Vagina (tissue), 2 donors: ENCODE measurements at regions not wholly inside any gene's neighbourhood (a gene's known extent, or its start where the extent isn't known, plus 50 kb on each side); places are given as distances from the start of the nearest gene placed in this dataset.

Experiments
- POLR2A ChIP-seq, 2 donors: fragments of 450-650 bp; IDR thresholded peaks; one replicate each; pipeline ENCODE4 v1.6.1; 2017; ENCODE audit warnings: antibody characterized with exemption in 2 of 2, mild to moderate bottlenecking in 2 of 2, moderate library complexity in 2 of 2
- POLR2AphosphoS5 ChIP-seq, 2 donors: sonication (generic); formaldehyde crosslinking; IDR thresholded peaks; one replicate each; pipeline ENCODE4 v1.9.0; 2017; ENCODE audit warnings: antibody characterized with exemption in 2 of 2, mild to moderate bottlenecking in 2 of 2, low read depth in 1 of 2; ENCODE audit not compliant: insufficient read depth in 1 of 2
- TF ChIP-seq, protein P1 (sequence below), 3 experiments: fragments of 450-650 bp in 2 of 3; fragments of 200-600 bp in 1 of 3; sonication (generic) in 1 of 3; IDR thresholded peaks; one replicate each; pipeline ENCODE4 v1.5.1; 2017 to 2019; ENCODE audit warnings: antibody characterized with exemption in 3 of 3, mild to moderate bottlenecking in 2 of 3, moderate library complexity in 2 of 3

DNA sequence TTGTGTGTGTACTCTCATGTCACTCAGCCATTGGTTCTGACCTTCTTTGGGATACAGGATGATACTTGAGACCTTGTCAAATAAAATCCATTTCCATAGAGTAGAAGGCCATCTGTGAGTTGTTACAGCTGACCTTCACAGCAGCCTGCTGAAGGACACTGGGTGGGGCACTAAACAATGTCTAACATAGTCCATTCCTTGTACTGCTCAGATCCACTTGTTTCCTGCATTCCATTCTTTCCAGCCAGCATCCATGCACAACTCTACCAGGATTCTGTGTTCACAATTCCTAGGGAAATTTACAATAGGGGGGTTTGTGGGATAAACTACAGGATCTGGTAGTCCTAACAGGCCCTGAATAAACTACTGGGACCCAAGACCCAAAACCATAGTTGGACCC is 286.4 kb downstream of the RASEF start:
- no peak for TF ChIP-seq POLR2A (IDR thresholded peaks at IDR 0.05)
- TF ChIP-seq, protein P1, sequence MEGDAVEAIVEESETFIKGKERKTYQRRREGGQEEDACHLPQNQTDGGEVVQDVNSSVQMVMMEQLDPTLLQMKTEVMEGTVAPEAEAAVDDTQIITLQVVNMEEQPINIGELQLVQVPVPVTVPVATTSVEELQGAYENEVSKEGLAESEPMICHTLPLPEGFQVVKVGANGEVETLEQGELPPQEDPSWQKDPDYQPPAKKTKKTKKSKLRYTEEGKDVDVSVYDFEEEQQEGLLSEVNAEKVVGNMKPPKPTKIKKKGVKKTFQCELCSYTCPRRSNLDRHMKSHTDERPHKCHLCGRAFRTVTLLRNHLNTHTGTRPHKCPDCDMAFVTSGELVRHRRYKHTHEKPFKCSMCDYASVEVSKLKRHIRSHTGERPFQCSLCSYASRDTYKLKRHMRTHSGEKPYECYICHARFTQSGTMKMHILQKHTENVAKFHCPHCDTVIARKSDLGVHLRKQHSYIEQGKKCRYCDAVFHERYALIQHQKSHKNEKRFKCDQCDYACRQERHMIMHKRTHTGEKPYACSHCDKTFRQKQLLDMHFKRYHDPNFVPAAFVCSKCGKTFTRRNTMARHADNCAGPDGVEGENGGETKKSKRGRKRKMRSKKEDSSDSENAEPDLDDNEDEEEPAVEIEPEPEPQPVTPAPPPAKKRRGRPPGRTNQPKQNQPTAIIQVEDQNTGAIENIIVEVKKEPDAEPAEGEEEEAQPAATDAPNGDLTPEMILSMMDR (IDR thresholded peaks at IDR 0.05) = no peak
- no peak for TF ChIP-seq POLR2AphosphoS5 (IDR thresholded peaks at IDR 0.05; ENCODE audit: insufficient read depth in 1 of 2, low read depth in 1 of 2)
